GM18873 (cell line): ENCODE measurements at regions not wholly inside any gene's neighbourhood (a gene's known extent, or its start where the extent isn't known, plus 50 kb on each side); places are given as distances from the start of the nearest gene placed in this dataset.
"Not testable (repeated sequence)": the region's sequence is repeated elsewhere in the genome, so short reads cannot be mapped to it uniquely, and the experiment has no call there.

Source experiments
- ATAC-seq: cut with Tn5 transposase; IDR thresholded peaks from one replicate; pipeline ENCODE4 v1.9.1; 2021; ENCODE audit warnings: mild to moderate bottlenecking, moderate library complexity, moderate number of reproducible peaks; ENCODE audit not compliant: unreplicated experiment, low FRiP score

DNA sequence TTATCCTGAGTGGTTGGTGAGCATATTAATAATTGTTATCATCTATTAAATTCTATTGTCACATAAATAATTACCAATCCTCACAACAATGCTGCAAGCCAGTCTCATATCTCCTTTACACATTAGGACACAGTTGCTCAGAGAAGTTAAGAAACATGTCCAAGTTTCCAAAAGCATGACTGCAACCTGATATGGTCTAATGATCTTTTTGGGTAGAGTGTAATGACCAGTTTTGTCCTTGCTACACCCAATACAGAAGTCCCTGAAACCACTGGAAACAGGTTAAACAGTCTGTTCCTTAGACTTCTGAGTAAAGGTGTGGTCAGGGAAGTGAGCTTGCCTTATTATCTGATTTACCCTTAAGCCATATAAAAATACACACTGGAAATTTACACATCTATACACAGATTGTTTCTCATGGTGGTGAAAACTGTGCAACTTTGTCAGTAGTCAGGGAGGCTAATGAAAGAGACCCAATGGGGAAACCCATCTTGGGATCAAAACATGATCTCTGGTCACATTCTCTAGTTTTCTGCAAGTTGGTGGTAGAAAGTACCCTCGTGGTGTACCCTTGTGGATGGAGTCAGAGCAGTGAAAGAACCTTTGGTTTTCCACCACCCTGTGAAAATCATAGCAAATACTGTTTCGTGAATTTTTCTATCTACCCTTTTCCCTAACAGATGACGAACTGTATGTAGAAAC lies 146.0 kb upstream of the KLF12 start:
- ATAC-seq = no peak

DNA sequence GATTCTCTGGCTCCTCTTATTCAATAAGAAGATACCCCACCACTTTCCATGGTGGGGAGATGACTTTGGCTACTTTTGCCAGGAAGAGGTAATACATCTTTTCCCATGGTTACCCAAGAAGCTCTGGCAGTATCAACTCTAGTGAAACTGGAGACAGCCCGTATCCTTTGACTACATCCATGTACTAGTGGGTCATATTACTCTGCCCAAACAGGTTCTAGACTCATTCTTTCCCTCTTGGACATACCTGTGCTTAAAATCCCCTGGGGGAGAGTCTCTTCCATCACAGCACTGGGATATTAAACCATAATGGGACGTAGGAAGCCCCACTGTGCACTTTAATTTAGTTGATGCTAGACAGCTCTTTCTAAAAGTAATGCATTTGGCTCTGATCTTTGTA lies 144.7 kb upstream of the KLF12 start:
- ATAC-seq = no peak

DNA sequence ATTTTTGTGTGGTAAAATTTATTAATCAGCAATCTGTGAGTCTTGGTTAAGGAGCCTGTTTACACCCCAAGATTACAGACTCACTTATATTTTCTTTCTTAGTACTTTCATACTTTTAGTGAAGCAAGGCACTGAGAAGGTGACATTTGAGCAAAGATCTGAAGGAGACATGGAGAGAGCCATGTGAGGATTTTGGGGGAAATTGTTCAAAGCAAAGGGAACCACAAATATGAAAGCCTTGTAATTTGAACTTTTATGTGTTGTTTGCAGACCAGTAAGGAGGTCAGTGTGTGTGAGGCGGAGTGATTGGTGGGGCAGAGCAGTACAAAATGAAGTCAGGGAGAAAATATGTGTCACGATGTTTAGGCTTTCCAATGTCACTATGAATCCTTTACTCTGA lies 140.7 kb upstream of the KLF12 start:
- no peak for ATAC-seq

DNA sequence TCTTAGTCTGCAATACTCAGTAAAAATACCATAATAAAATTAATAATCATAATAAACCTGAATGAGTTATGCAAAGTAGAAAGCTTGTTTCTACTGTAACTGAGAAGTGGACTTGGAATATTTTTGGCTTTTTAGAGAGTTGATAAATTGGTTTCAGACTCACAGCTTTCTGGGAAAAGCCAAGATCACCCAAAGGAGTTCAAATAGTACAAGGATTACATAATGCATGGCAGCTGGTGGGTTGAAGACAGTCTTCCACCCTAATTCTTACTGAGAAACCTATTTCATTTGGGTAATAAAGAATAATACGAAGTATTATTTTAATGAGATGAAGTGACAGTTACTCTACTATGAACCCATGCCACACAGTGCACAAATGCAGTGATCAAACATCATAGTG lies 139.4 kb upstream of the KLF12 start:
- ATAC-seq = no peak

DNA sequence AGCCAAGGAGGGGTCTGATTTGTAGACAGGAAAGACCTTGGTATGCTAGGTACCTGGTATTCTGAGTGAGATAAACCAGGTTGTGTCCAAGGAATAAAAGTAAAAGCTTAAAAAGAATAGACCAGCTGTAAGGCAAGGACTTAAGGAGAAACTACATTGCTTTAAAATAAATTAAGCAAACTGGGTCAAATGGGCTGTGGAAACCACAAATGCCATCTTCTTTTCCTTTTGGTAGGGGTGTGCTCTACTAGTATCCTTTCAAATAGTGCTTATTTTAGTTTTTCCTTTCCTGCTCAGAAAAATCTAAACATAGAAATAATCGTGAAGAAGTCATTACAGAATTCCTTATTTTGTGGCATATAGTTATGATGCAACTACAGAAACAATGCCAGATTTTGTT lies 138.6 kb upstream of the KLF12 start:
- ATAC-seq = no peak

DNA sequence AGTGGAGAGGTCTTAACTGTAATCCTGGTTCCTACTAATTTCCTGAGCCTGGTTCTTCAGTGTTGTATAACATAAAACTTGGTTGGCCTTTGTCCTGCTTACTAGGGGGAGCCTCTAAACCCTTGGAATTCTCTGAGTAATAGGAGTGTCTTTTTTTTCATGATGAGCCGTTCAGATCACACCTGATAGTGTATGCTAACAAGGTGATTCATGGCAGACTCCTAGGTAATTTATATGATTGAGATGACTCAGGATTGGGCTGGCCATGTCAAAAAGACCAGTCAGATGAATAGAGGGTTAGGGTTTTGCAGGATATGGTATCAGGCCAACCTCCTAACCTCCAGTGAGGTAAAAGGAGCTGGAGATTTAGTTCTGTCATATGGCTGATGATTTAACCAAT lies 135.8 kb upstream of the KLF12 start:
- ATAC-seq = no peak

DNA sequence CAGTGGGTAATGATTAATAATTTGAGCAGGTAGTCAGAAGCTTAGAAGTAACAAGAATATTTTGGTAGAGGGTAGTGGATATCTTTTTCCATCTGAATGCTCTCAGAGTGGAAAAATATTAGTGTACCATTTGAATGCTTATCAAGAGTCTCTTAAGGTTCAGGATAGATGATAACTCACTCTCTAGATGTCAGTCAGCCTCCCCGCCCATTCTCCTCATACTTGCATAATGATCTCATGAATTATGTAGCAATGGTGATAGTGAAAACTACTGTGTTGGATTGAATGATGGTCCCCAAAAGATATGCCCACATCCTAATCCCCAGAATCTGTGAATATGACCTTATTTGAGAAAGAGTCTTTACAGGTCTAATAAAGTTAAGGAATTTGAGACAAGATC lies 132.7 kb upstream of the KLF12 start:
- ATAC-seq = no peak

DNA sequence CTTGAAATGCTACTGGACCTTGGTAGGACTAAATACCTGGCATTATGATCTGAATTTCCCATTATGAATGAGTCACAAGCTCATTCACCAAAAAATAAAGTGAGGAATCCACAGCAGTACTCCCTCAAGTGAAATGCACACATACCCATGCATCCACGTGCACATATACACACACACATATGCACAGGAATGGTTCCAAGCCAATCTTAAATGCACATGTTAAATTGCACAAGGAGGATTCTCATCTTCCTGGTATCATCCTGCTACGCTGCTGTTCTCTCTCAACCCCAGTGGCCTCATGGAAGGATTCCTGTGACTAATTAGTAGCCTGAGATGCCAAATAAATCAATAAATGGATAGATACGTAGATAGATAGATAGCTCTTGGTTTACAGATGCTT lies 132.1 kb upstream of the KLF12 start:
- no peak for ATAC-seq

DNA sequence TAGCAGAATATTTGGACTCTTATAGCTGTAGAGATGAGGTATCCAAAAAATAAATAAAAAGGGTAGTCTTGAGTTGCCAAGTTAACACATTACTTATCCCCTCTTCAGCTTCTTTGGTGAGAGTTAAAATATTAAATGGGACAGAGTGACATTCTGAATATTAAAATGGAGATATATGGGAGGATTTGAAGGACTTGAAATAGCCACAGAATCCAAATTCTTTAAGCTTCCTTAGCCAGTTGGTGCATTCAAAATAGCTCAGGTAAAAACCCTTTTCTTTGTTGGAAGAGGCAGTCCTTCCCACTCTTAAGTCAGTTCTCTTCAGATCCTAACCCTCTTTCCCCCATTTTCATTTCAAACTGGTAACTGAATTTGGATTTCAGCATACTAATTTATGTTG lies 130.1 kb upstream of the KLF12 start:
- ATAC-seq = no peak

DNA sequence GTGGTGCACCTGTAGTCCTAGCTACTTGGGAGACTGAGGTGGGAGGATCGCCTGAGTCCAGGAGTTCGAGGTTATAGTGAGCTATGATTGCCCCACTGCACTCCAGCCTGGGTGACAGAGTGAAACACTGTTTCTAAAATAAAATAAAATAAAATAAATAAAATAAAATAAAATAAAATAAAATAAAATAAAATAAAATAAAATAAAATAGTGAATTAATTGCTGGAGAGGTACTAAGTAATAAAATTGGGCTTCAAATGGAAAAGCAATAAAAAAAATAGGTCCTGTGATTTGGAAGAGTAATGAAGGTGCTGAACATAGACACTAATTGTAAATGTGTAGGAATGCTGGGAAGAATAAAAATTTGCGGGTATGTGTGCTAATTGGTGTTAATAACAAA lies 126.2 kb upstream of the KLF12 start:
- ATAC-seq = not testable (repeated sequence)

DNA sequence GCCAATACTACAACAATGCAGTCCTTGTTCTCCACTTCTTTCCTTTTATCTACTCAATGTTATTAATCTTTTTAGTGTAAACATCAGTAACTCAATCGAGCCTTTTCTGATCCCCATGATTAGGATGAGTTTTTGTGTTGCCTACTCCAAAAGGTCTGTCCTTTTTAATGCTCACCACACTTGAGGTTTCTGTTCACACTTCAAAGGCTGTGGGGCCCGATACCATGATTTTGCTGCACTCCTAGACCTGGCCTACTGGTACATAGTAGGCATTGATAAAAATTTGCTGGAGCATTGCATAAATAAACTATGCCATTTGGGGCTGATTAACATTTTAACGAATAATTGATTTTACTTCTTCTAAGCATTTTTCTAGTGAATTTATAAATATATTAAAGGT lies 125.4 kb upstream of the KLF12 start:
- ATAC-seq = no peak

DNA sequence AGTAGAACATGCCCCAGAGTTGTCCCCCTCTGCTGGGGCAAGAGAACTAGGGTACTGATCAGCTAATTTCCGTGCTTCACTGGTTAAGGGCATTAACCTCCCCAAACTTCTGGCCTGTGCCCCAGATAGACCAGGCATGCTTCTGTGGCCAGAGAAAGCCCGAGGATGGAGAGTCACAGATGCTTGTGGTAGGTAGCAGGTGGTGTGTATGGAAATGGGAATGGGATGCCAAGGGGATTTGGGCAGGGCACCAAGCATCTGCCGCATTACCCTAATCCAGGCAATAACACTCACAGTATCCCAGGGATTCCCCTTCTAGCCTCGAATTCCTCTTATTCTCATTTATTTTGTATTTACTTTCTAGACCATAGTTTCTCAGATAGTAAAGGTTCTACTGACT lies 124.8 kb upstream of the KLF12 start:
- ATAC-seq = no peak

DNA sequence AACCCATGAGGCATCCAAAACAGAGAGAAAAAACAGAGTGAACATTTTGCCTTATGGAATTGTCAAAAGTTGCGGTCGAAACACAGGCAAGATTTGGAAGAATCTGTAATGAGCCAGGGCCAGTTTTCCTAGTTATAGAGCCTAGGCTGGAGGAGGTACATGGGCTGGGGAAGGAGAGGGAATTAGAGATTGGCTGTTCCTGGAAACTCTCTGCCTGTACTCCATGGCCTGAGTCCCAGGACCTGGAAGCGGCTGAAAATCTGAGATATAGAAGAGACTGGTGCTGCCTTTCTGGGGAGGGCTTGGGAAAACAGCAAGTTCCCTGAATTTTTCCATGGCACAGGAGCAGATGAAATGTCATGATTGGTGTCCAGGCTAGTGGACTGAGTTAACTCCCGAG lies 122.8 kb upstream of the KLF12 start:
- no peak for ATAC-seq

DNA sequence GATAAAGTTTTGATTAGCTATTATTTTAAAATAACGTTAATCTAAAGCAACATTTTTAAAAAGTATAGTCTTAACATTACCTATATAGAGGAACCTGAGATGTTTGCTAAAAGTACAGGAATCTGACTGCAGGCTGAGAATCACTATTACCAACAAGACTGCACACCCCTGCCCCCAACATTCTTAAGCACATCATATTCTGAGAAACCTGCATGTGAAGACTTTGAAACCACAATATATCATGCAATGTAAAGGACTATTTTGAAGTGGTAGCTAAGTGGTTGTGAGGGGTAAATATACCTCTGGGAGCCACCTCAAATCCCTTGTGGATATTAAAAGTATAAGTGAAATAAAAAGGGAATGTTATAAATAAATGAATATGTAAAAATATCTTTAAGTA lies 119.0 kb upstream of the KLF12 start:
- ATAC-seq = no peak

DNA sequence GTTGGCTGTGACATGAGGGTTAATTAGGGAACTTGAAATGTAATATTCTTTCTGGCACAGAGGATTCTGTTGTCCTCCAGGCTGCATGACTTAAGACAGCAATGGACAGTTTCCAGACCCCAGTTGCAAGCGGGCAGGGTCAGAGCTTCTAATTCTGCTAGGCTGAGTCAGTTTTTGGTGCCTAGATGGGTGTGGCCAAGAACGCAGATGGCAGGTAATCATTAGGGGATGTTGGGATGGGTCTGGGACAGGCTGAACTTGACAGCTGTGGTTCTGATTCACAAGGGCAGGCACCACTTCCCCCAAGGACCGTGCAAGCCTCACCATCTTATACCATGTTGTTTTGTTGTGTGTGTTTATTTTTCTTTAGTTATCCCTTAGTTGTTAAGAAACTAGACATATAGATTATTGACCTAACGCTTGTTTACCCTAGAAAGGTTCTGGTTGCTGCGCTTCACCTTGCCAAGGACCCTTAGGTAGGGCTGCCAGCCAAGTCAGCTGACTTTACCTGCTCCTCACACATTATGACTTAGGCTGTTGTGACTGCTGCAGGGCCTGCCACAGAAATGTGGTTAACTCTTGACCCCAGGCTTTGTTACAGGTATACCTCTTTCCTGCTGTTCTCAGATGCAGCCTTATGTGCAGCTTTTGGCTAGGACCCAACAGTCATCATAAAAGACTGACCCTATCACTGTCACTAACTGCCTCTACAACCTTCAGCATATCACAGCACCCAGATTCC lies 117.7 kb upstream of the KLF12 start:
- no peak for ATAC-seq

DNA sequence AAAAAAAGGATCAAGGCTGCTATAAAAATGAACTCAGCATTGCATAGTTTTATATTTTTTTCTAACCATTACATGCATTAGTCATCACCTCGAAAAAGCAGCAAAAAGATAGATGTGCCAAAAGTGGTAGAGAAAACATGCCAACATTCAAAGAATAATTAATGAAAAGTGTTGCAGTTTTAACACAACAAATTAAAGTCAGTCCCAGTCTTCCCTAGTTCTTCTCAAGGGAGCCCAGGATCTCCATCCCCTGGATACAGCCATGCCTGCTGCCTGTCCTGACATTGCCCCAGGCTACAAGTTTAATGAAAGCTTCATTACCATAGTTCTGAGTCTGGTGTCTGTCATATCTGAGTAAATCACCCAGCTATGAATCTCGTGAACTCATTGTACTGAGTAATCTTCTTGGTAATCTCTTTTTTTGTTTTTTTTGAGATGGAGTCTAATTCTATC lies 116.6 kb upstream of the KLF12 start:
- ATAC-seq = no peak

DNA sequence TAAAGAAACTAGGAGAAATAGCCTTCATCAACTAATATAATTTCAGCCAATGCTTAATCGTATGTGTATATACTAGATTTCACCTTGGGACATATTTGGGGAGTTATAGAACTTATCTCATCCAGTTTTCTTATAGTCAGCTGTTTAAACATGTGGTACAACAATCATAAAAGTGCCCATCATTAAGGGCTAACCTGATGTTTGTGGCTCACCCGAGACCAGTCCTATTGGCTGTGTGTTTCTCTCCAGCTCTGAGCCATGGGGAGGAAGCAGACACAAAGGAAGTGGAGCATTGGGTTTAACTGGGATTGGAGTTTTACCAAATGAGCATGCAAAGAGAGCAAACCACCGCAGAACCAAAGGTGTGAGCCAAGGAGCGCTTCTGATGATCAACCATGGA lies 114.3 kb upstream of the KLF12 start:
- no peak for ATAC-seq

DNA sequence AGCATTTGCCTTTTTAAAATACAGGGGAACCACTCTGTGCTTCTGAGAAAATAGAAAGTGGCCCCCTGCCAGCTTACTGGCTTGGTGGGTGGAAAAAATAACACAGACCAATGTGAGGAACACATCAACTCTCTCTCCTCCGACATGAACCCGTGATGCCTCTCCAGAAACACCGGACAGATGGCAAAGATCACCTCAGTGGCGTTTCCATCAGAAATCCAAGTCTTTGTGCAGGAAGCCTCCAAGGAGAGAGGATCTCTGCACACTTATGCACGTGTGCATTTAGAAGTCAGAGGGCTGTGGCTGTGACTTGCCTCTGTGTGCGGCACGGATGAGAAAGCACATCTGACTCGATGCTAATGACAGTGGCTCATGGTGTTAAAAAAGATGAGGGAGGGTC lies 112.3 kb upstream of the KLF12 start:
- no peak for ATAC-seq

DNA sequence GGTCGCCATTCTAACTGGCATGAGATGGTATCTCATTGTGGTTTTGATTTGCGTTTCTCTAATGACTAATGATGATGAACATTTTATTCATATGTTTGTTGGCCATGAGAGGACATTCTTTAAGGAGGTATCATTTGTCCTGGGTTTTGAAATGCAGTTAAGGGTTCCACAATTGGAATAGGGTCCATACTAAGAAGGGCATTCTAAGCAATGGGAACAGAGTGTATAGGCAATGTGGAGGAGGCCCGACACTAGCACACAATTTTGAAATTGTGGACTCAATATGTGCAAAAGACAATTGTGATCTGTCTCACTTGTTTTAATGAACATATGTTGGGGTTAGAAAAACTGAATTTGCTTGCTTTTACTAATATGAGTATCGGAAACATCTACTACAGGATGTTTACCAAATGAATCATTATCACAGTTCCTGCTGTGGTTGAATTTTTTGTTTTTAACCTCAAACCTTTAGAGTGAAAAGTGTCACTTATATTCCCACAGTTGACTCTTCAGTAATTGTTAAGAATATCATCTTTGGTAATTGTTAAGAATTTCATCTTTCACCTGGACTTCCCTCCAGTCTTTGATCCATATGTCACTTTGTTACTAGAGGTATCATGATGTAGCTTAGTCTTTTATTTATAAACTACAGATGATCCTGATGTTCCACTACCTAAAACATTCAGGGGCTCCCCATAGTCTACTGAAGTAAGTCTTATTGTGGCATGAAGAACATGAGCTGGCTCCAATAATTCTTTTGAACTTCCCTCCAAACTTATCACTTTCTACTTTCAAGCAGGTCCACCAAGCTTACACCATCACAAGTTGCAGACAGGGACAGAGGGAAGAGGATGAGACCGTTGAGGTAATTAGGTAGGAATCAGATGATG lies 109.7 kb upstream of the KLF12 start:
- ATAC-seq = no peak

DNA sequence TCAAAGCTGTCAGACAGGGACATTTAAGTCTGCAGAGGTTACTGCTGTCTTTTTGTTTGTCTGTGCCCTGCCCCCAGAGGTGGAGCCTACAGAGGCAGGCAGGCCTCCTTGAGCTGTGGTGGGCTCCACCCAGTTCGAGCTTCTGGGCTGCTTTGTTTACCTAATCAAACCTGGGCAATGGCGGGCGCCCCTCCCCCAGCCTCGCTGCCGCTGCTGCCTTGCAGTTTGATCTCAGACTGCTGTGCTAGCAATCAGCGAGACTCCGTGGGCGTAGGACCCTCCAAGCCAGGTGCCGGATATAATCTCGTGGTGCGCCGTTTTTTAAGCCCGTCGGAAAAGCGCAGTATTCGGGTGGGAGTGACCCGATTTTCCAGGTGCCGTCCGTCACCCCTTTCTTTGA lies 107.1 kb upstream of the KLF12 start:
- ATAC-seq = not testable (repeated sequence)

DNA sequence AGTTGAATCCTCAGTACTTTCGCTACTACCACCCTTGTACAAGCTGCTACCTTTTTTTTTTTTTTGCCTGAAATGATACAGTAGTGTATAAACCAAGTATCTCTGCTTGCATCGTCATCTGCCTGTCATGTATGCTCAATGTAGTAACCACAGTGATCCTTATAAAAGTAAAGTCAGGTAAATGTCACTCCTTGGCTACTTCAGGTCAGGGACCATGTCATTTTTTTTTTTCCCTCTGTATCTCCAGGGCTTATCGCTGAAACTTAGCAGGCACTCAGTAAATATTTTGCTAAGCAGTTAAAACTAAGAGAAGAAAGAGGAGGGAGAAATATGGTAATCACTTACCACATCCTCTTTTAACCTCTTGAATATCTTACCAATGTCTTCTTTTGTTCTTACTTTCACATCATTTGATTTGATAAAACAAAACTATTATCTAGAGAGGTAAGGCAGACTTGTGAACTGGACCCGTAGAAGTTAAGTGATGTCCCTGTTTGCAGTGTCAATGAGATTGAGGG lies 96.8 kb upstream of the KLF12 start:
- ATAC-seq = no peak
